Stomach (tissue), 8 donors: ENCODE measurements at regions not wholly inside any gene's neighbourhood (a gene's known extent, or its start where the extent isn't known, plus 50 kb on each side); places are given as distances from the start of the nearest gene placed in this dataset.

ENCODE experiments used
- DNase-seq, 2 donors: peaks; one replicate each; pipeline versions ENCODE4 v3.0.0 to v3.0.0-alpha.2; 2013 to 2019
- H3K27ac ChIP-seq, 5 donors: fragments of 200-600 bp in 4 of 5; sonication (generic) in 4 of 5; one replicate each; pipeline ENCODE4 v1.5.1; 2013 to 2019; ENCODE audit warnings: mild to moderate bottlenecking in 1 of 5, moderate library complexity in 1 of 5
- H3K27me3 ChIP-seq, 3 donors: fragments of 200-600 bp; sonication (generic); one replicate each; pipeline ENCODE4 v1.5.1; 2017 to 2019; ENCODE audit warnings: mixed run types in 1 of 3
- H3K36me3 ChIP-seq, 4 donors: fragments of 200-600 bp; sonication (generic); 1 replicate in 3 of 4; 2 replicates in 1 of 4; pipeline ENCODE4 v1.5.1; 2016 to 2019
- H3K4me1 ChIP-seq, 4 donors: fragments of 200-600 bp; sonication (generic); one replicate each; pipeline ENCODE4 v1.5.1; 2016 to 2019
- H3K4me3 ChIP-seq, 4 donors: fragments of 200-600 bp; sonication (generic) in 3 of 4; one replicate each; pipeline ENCODE4 v1.5.1; 2016 to 2019; ENCODE audit warnings: mild to moderate bottlenecking in 1 of 4
- H3K9me3 ChIP-seq, 4 donors: fragments of 200-600 bp; sonication (generic); one replicate each; pipeline ENCODE4 v1.5.1; 2016 to 2019
- CTCF ChIP-seq, 7 experiments: fragments of 450-650 bp in 4 of 7; fragments of 200-600 bp in 3 of 7; sonication (generic) in 3 of 7; IDR thresholded peaks; one replicate each; pipeline ENCODE4 v1.5.1; 2016 to 2019; ENCODE audit warnings: antibody characterized with exemption in 7 of 7, control low read depth in 2 of 7, mild to moderate bottlenecking in 1 of 7
- EP300 ChIP-seq: sonication (generic); formaldehyde crosslinking; IDR thresholded peaks from one replicate; pipeline ENCODE4 v1.6.1; 2017; ENCODE audit warnings: antibody characterized with exemption
- POLR2A ChIP-seq, 4 donors: fragments of 450-650 bp; IDR thresholded peaks; one replicate each; pipeline ENCODE4 v1.6.1; 2016; ENCODE audit warnings: antibody characterized with exemption in 4 of 4, control low read depth in 2 of 4, mild to moderate bottlenecking in 1 of 4, moderate library complexity in 1 of 4
- POLR2AphosphoS5 ChIP-seq, 3 donors: sonication (generic); formaldehyde crosslinking; IDR thresholded peaks; one replicate each; pipeline ENCODE4 v1.6.1; 2016; ENCODE audit warnings: antibody characterized with exemption in 3 of 3
- WGBS, 5 donors: extraction: QIAGEN DNeasy Blood & Tissue Kit in 3 of 5; methylation state at CpG; one replicate each; pipeline versions ENCODE4 v1.1.5 to v1.1.7; 2013 to 2018; 5-methylcytosine and 5-hydroxymethylcytosine counted together
- intact Hi-C: fragments of 100-400 bp; cut with DNase I; formaldehyde crosslinking; loops from one replicate; pipeline ENCODE4 v1.15.1; 2023; ENCODE audit warnings: low total_unique reads
- donor health status: healthy with polysubstance abuse.
- donor health status: Bipolar disorder and iron deficiency.
- donor health status: healthy.

- Histone ChIP-seq H3K27me3 (no peaks in the 10 kb centered on the region), H3K9me3 (peaks cover 0 to 22% (median 18%) of the 10 kb centered on the region in 4 donors), H3K36me3 (no peaks in the 10 kb centered on the region), H3K27ac (no peak overlapping the region), H3K4me3 (no peak overlapping the region), H3K4me1 (no peaks in the 10 kb centered on the region)
- TF ChIP-seq POLR2AphosphoS5 (IDR thresholded peaks at IDR 0.05) (no peak), POLR2A (IDR thresholded peaks at IDR 0.05) (no peak), EP300 (no peak), CTCF (IDR thresholded peaks at IDR 0.05) (no peak)
- intact Hi-C loops = no loop called here
- DNase-seq = no peak
- 80 to 89% (median 85%) methylated on average over 10 of the region's 10 CpGs for WGBS, 5 donors
These were observed 84.8 kb upstream of the PRDM11 start for GRCh38 chr11:45061641-45062040.

GRCh38 chr11:45062115-45062514 lies 84.3 kb upstream of the PRDM11 start:
- no peak for TF ChIP-seq CTCF (IDR thresholded peaks at IDR 0.05)
- no peak for TF ChIP-seq EP300
- DNase-seq = no peak
- 75 to 86% (median 82%) methylated on average over 3 of the region's 3 CpGs for WGBS, 5 donors
- H3K27me3 ChIP-seq = no peaks in the 10 kb centered on the region
- no peaks in the 10 kb centered on the region for H3K4me1 ChIP-seq
- H3K27ac ChIP-seq = no peak overlapping the region
- no peak overlapping the region for H3K4me3 ChIP-seq
- H3K36me3 ChIP-seq = no peaks in the 10 kb centered on the region
- peaks cover 0 to 25% (median 18%) of the 10 kb centered on the region in 4 donors for H3K9me3 ChIP-seq
- intact Hi-C loops = no loop called here

GRCh38 chr11:45062974-45063635 lies 83.3 kb upstream of the PRDM11 start:
- Histone ChIP-seq H3K4me3 (no peak overlapping the region), H3K4me1 (no peaks in the 10 kb centered on the region), H3K36me3 (no peaks in the 10 kb centered on the region), H3K27ac (no peak overlapping the region), H3K27me3 (no peaks in the 10 kb centered on the region), H3K9me3 (peaks cover 0 to 25% (median 18%) of the 10 kb centered on the region in 4 donors)
- 88 to 93% (median 92%) methylated on average over 6 of the region's 6 CpGs for WGBS, 5 donors
- intact Hi-C loops = no loop called here
- no peak for TF ChIP-seq POLR2A (IDR thresholded peaks at IDR 0.05)
- no peak for TF ChIP-seq POLR2AphosphoS5 (IDR thresholded peaks at IDR 0.05)
- no peak for TF ChIP-seq EP300
- no peak for TF ChIP-seq CTCF (IDR thresholded peaks at IDR 0.05)
- no peak for DNase-seq

GRCh38 chr11:45063669-45064068 lies 82.8 kb upstream of the PRDM11 start:
- intact Hi-C loops = no loop called here
- H3K27me3 ChIP-seq = no peaks in the 10 kb centered on the region
- DNase-seq = no peak
- no peak overlapping the region for H3K4me3 ChIP-seq
- 86 to 100% (median 100%) methylated on average over 1 of the region's 1 CpG for WGBS, 5 donors
- H3K27ac ChIP-seq = no peak overlapping the region
- TF ChIP-seq POLR2AphosphoS5 (IDR thresholded peaks at IDR 0.05) (no peak), EP300 (no peak), POLR2A (IDR thresholded peaks at IDR 0.05) (no peak), CTCF (IDR thresholded peaks at IDR 0.05) (no peak)
- H3K4me1 ChIP-seq = no peaks in the 10 kb centered on the region
- peaks cover 0 to 25% (median 18%) of the 10 kb centered on the region in 4 donors for H3K9me3 ChIP-seq
- H3K36me3 ChIP-seq = no peaks in the 10 kb centered on the region
